Transverse colon (tissue), 4 donors: ENCODE measurements at regions not wholly inside any gene's neighbourhood (a gene's known extent, or its start where the extent isn't known, plus 50 kb on each side); places are given as distances from the start of the nearest gene placed in this dataset.
"Not testable (repeated sequence)": the region's sequence is repeated elsewhere in the genome, so short reads cannot be mapped to it uniquely, and the experiment has no call there.

Source experiments
- DNase-seq: peaks from one replicate; pipeline ENCODE4 v3.0.0-alpha.2; 2019
- H3K27ac ChIP-seq, 4 donors: fragments of 200-600 bp; sonication (generic); 2 replicates each; pipeline ENCODE4 v1.5.1; 2016 to 2018; ENCODE audit warnings: inconsistent platforms in 4 of 4
- H3K27me3 ChIP-seq: fragments of 200-600 bp; sonication (generic); 2 replicates; pipeline ENCODE4 v1.5.1; 2017; ENCODE audit warnings: inconsistent platforms
- H3K36me3 ChIP-seq, 4 donors: fragments of 200-600 bp; sonication (generic); 2 replicates each; pipeline ENCODE4 v1.5.1; 2017 to 2019; ENCODE audit warnings: inconsistent platforms in 4 of 4
- H3K4me1 ChIP-seq, 4 donors: fragments of 200-600 bp; sonication (generic); 2 replicates each; pipeline ENCODE4 v1.5.1; 2017 to 2020; ENCODE audit warnings: inconsistent platforms in 4 of 4
- H3K4me3 ChIP-seq, 4 donors: fragments of 200-600 bp; sonication (generic); 1 replicate in 1 of 4; 2 replicates in 3 of 4; pipeline versions ENCODE4 v1.5.1 to v1.6.1; 2017 to 2019; ENCODE audit warnings: inconsistent platforms in 4 of 4
- H3K9me3 ChIP-seq, 2 donors: fragments of 200-600 bp; sonication (generic); 2 replicates each; pipeline ENCODE4 v1.5.1; 2017 to 2019; ENCODE audit warnings: inconsistent platforms in 2 of 2
- CTCF ChIP-seq, 5 experiments: fragments of 200-600 bp in 3 of 5; fragments of 450-650 bp in 2 of 5; sonication (generic) in 3 of 5; IDR thresholded peaks; 1 replicate in 2 of 5; 2 replicates in 3 of 5; pipeline ENCODE4 v1.5.1; 2016 to 2017; ENCODE audit warnings: antibody characterized with exemption in 5 of 5, inconsistent platforms in 3 of 5, mild to moderate bottlenecking in 2 of 5, moderate library complexity in 1 of 5
- EP300 ChIP-seq: sonication (generic); formaldehyde crosslinking; IDR thresholded peaks from one replicate; pipeline ENCODE4 v1.6.1; 2017; ENCODE audit warnings: antibody characterized with exemption, low read depth
- POLR2A ChIP-seq: fragments of 450-650 bp; IDR thresholded peaks from one replicate; pipeline ENCODE4 v1.6.1; 2016; ENCODE audit warnings: antibody characterized with exemption, mild to moderate bottlenecking, moderate library complexity
- POLR2AphosphoS5 ChIP-seq, 3 donors: sonication (generic); formaldehyde crosslinking; IDR thresholded peaks; one replicate each; pipeline ENCODE4 v1.6.1; 2016; ENCODE audit warnings: antibody characterized with exemption in 3 of 3
- WGBS, 2 donors: methylation state at CpG; one replicate each; pipeline ENCODE4 v1.1.5; 2018; ENCODE audit warnings: low coverage in 1 of 2; 5-methylcytosine and 5-hydroxymethylcytosine counted together
- in situ Hi-C, 4 donors: fragments of 200-750 bp; cut with MboI; loops; one replicate each; pipeline versions ENCODE4 v1.15.0 to v1.15.1; 2017; ENCODE audit warnings: low sequenced_read_pairs in 3 of 4, low pct_ligation_motif_present in 1 of 4, low pct_unique_long_range_greater_than_20kb in 1 of 4
- intact Hi-C: fragments of 100-400 bp; cut with DNase I; formaldehyde crosslinking; loops from one replicate; pipeline ENCODE4 v1.15.1; 2023; ENCODE audit warnings: low total_unique reads

GRCh38 chr5:100130307-100130706 is 404.9 kb upstream of the FAM174A start:
- TF ChIP-seq POLR2A: no peak
- no peak for TF ChIP-seq CTCF (IDR thresholded peaks at IDR 0.05)
- TF ChIP-seq EP300: no peak
- no peak for TF ChIP-seq POLR2AphosphoS5 (IDR thresholded peaks at IDR 0.05)
- Histone ChIP-seq H3K4me3 (no peak overlapping the region), H3K4me1 (no peaks in the 10 kb centered on the region), H3K36me3 (no peaks in the 10 kb centered on the region), H3K27ac (no peak overlapping the region), H3K9me3 (no peaks in the 10 kb centered on the region), H3K27me3 (no peaks in the 10 kb centered on the region)
- intact Hi-C loops: no loop called here
- in situ Hi-C loops: no loop called here
- no peak for DNase-seq

GRCh38 chr5:100119903-100120302 is 415.3 kb upstream of the FAM174A start:
- Histone ChIP-seq H3K36me3 (no peaks in the 10 kb centered on the region), H3K27ac (no peak overlapping the region), H3K27me3 (no peaks in the 10 kb centered on the region), H3K4me3 (no peak overlapping the region), H3K9me3 (no peaks in the 10 kb centered on the region), H3K4me1 (no peaks in the 10 kb centered on the region)
- in situ Hi-C loops: no loop called here
- intact Hi-C loops: no loop called here
- DNase-seq: no peak
- no peak for TF ChIP-seq EP300
- TF ChIP-seq CTCF (IDR thresholded peaks at IDR 0.05): no peak
- no peak for TF ChIP-seq POLR2AphosphoS5 (IDR thresholded peaks at IDR 0.05)
- no peak for TF ChIP-seq POLR2A
- WGBS, 2 donors: 80 to 88% methylated on average over 1 of the region's 1 CpG

- DNase-seq: no peak
- TF ChIP-seq EP300 (no peak), POLR2AphosphoS5 (IDR thresholded peaks at IDR 0.05) (no peak), CTCF (IDR thresholded peaks at IDR 0.05) (no peak), POLR2A (no peak)
- Histone ChIP-seq H3K36me3 (no peaks in the 10 kb centered on the region), H3K4me3 (no peak overlapping the region), H3K4me1 (no peaks in the 10 kb centered on the region), H3K9me3 (peaks cover 4 to 5% of the 10 kb centered on the region in 2 donors), H3K27me3 (no peaks in the 10 kb centered on the region), H3K27ac (no peak overlapping the region)
- in situ Hi-C loops (no loop called here), intact Hi-C loops (no loop called here)
- 63 to 72% methylated on average over 2 of the region's 2 CpGs for WGBS, 2 donors
These were observed 424.7 kb upstream of the FAM174A start for GRCh38 chr5:100110497-100110896.

- Histone ChIP-seq H3K9me3 (peaks cover 4 to 5% of the 10 kb centered on the region in 2 donors), H3K4me3 (no peak overlapping the region), H3K27ac (no peak overlapping the region), H3K4me1 (no peaks in the 10 kb centered on the region), H3K27me3 (no peaks in the 10 kb centered on the region), H3K36me3 (no peaks in the 10 kb centered on the region)
- TF ChIP-seq CTCF (IDR thresholded peaks at IDR 0.05) (no peak), POLR2AphosphoS5 (IDR thresholded peaks at IDR 0.05) (no peak), EP300 (no peak), POLR2A (no peak)
- no peak for DNase-seq
- in situ Hi-C loops (no loop called here), intact Hi-C loops (no loop called here)
- WGBS, 2 donors: 92% methylated on average over 3 of the region's 3 CpGs; no CpG with 5 or more reads in 1 of the 2 donors
These were observed 426.3 kb upstream of the FAM174A start for GRCh38 chr5:100108883-100109282.

GRCh38 chr5:100103592-100104119 is 431.5 kb upstream of the FAM174A start:
- H3K27me3 ChIP-seq, H3K27ac ChIP-seq, H3K9me3 ChIP-seq, H3K4me3 ChIP-seq, DNase-seq, in situ Hi-C loops, H3K36me3 ChIP-seq, H3K4me1 ChIP-seq, intact Hi-C loops: not testable (repeated sequence)
- WGBS, 2 donors: 26 to 56% methylated on average over 1 of the region's 1 CpG

GRCh38 chr5:100101466-100101865 is 433.7 kb upstream of the FAM174A start:
- 27 to 35% methylated on average over 1 to 2 of the region's 2 CpGs for WGBS, 2 donors

GRCh38 chr5:100096328-100096727 is 438.8 kb upstream of the FAM174A start:
- H3K27me3 ChIP-seq, H3K4me3 ChIP-seq, H3K27ac ChIP-seq, DNase-seq, in situ Hi-C loops, H3K9me3 ChIP-seq, H3K4me1 ChIP-seq, intact Hi-C loops, H3K36me3 ChIP-seq: not testable (repeated sequence)

More at GRCh38 chr5:100101466-100101865, 433.7 kb upstream of the FAM174A start:
- H3K4me3 ChIP-seq, H3K27me3 ChIP-seq, H3K9me3 ChIP-seq, intact Hi-C loops, H3K4me1 ChIP-seq, H3K36me3 ChIP-seq, in situ Hi-C loops, DNase-seq, H3K27ac ChIP-seq: not testable (repeated sequence)
